ENCODE measurements at regions not wholly inside any gene's neighbourhood (a gene's known extent, or its start where the extent isn't known, plus 50 kb on each side); places are given as distances from the start of the nearest gene placed in this dataset.

- no peak for DNase-seq (ENCODE audit: low read depth)
Measured at GRCh38 chr10:88110822-88111221, 247.4 kb downstream of the PTEN start.

- DNase-seq (ENCODE audit: low read depth), result no peak
Measured at GRCh38 chr10:88111294-88111693, 247.9 kb downstream of the PTEN start.

- no peak for DNase-seq (ENCODE audit: low read depth)
Measured at GRCh38 chr10:88113232-88113631, 249.8 kb downstream of the PTEN start.

GRCh38 chr10:88113657-88114272 is 250.3 kb downstream of the PTEN start:
- no peak for DNase-seq (ENCODE audit: low read depth)

GRCh38 chr10:88114368-88114767 is 250.9 kb downstream of the PTEN start:
- DNase-seq (ENCODE audit: low read depth), result no peak

- no peak for DNase-seq (ENCODE audit: low read depth)
Measured at GRCh38 chr10:88115407-88115806, 252.0 kb downstream of the PTEN start.

- DNase-seq (ENCODE audit: low read depth), result no peak
Measured at GRCh38 chr10:88115968-88116367, 252.5 kb downstream of the PTEN start.

GRCh38 chr10:88116481-88116880 is 253.1 kb downstream of the PTEN start:
- DNase-seq (ENCODE audit: low read depth), result no peak

GRCh38 chr10:88116971-88117626 is 253.7 kb downstream of the PTEN start:
- peak; percentile 44 for DNase-seq (ENCODE audit: low read depth)

GRCh38 chr10:88117869-88118632 is 254.6 kb downstream of the PTEN start:
- no peak for DNase-seq (ENCODE audit: low read depth)

GRCh38 chr10:88118729-88119128 is 255.3 kb downstream of the PTEN start:
- no peak for DNase-seq (ENCODE audit: low read depth)

GRCh38 chr10:88119160-88119559 is 255.7 kb downstream of the PTEN start:
- no peak for DNase-seq (ENCODE audit: low read depth)

GRCh38 chr10:88120075-88120474 is 256.6 kb downstream of the PTEN start:
- no peak for DNase-seq (ENCODE audit: low read depth)

- no peak for DNase-seq (ENCODE audit: low read depth)
Measured at GRCh38 chr10:88120599-88121333, 257.3 kb downstream of the PTEN start.

- no peak for DNase-seq (ENCODE audit: low read depth)
Measured at GRCh38 chr10:88121361-88121760, 257.9 kb downstream of the PTEN start.

GRCh38 chr10:88122145-88122544 is 258.7 kb downstream of the PTEN start:
- no peak for DNase-seq (ENCODE audit: low read depth)

GRCh38 chr10:88122576-88122975 is 259.2 kb downstream of the PTEN start:
- no peak for DNase-seq (ENCODE audit: low read depth)

GRCh38 chr10:88125766-88126165 is 262.3 kb downstream of the PTEN start:
- DNase-seq (ENCODE audit: low read depth), result no peak

- DNase-seq (ENCODE audit: low read depth), result no peak
Measured at GRCh38 chr10:88126699-88127098, 263.3 kb downstream of the PTEN start.

GRCh38 chr10:88127269-88127668 is 263.8 kb downstream of the PTEN start:
- DNase-seq (ENCODE audit: low read depth), result no peak

GRCh38 chr10:88127766-88128165 is 264.3 kb downstream of the PTEN start:
- DNase-seq (ENCODE audit: low read depth), result no peak

GRCh38 chr10:88129013-88129412 is 265.6 kb downstream of the PTEN start:
- no peak for DNase-seq (ENCODE audit: low read depth)

- DNase-seq (ENCODE audit: low read depth), result no peak
Measured at GRCh38 chr10:88130912-88131311, 267.5 kb downstream of the PTEN start.

Measured in stimulated activated CD4-positive, alpha-beta T cell treated with anti-CD3 and anti-CD28 coated beads, Interleukin-2, amount 100 ng/mL, for 4 hours (primary cell).